ENCODE measurements at regions not wholly inside any gene's neighbourhood (a gene's known extent, or its start where the extent isn't known, plus 50 kb on each side); places are given as distances from the start of the nearest gene placed in this dataset.

DNA sequence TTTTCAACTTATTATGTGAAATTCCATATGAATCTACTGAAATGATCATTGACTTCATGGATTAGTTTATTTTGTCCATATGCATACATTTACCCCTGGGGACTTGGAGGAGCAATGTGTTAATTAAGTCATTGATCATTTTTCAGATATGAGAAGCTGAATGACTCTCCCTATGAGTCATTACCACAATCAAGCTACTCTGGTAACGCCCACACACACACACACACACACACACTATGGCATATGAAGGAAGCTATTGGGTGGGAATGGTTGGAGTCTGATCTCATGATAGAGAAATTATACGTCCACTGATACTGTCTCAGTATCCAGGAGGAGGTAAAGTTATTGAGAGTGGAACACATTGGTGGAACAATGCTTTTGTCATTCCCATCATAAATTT is 528.9 kb downstream of the AGTPBP1 start:
- peak; percentile 9 for DNase-seq (ENCODE audit: low spot score)
- no peak for TF ChIP-seq CTCF (IDR thresholded peaks at IDR 0.05; ENCODE audit: extremely low read depth, missing control alignments)

GRCh38 chr9:85212209-85212608 is 529.5 kb downstream of the AGTPBP1 start:
- TF ChIP-seq CTCF (IDR thresholded peaks at IDR 0.05; ENCODE audit: extremely low read depth, missing control alignments), result no peak
- no peak for DNase-seq (ENCODE audit: low spot score)

GRCh38 chr9:85208666-85209065 is 533.1 kb downstream of the AGTPBP1 start:
- no peak for TF ChIP-seq CTCF (IDR thresholded peaks at IDR 0.05; ENCODE audit: extremely low read depth, missing control alignments)
- no peak for DNase-seq (ENCODE audit: low spot score)

- no peak for TF ChIP-seq CTCF (IDR thresholded peaks at IDR 0.05; ENCODE audit: extremely low read depth, missing control alignments)
- DNase-seq (ENCODE audit: low spot score), result no peak
Observed at GRCh38 chr9:85204176-85204575, 534.6 kb downstream of the NTRK2 start.

DNA sequence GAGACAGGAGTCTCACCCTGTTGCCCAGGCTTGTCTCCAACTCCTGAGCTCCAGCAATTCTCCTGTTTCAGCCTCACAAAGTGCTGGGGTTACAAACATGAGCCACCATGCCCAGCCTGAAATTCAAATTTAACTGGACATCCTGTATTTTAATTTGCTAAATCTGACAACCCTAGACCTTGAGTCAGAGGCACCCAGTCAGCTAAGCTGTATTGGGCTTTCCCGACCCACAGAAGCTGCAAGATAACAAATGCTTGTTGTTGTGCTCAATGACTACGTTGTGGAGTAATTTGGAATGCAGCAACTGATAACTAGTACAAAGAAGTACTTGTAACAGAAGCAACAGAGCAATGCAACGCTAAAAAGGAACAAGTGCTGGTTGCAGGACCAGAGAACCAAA is 533.1 kb downstream of the NTRK2 start:
- no peak for TF ChIP-seq CTCF (IDR thresholded peaks at IDR 0.05; ENCODE audit: extremely low read depth, missing control alignments)
- no peak for DNase-seq (ENCODE audit: low spot score)

- DNase-seq (ENCODE audit: low spot score), result no peak
Observed at GRCh38 chr9:85200726-85201404, 531.3 kb downstream of the NTRK2 start.

More at GRCh38 chr9:85200726-85201404, 531.3 kb downstream of the NTRK2 start:
- TF ChIP-seq CTCF (IDR thresholded peaks at IDR 0.05; ENCODE audit: extremely low read depth, missing control alignments), result no peak
